A673 (cell line): ENCODE measurements at regions not wholly inside any gene's neighbourhood (a gene's known extent, or its start where the extent isn't known, plus 50 kb on each side); places are given as distances from the start of the nearest gene placed in this dataset.

Source experiments
- BruUV-seq: library from RNA; stranded (reverse); fragments of 400-500 nt; replicated peaks from 2 replicates; lab custom pipeline; 2021; lab: Mats Ljungman, UMichigan
- CTCF ChIA-PET: fragments of 300-600 bp; sonication (Branson Sonifier 250); formaldehyde crosslinking; loops from one replicate; lab custom pipeline; 2022; ENCODE audit warnings: antibody characterized with exemption; lab: Charles Lee
- POLR2A ChIA-PET: fragments of 300-600 bp; sonication (Branson Sonifier 250); formaldehyde crosslinking; loops from one replicate; lab custom pipeline; 2022; ENCODE audit warnings: antibody characterized with exemption; ENCODE audit not compliant: low non-redundant PET; lab: Charles Lee
- DNase-seq: peaks from one replicate; pipeline ENCODE4 v3.0.0-alpha.2; 2015; ENCODE audit warnings: low spot score
- H3K27ac ChIP-seq: fragments of 200-600 bp; sonication (generic); 2 replicates; pipeline ENCODE4 v1.5.1; 2016; ENCODE audit warnings: mixed run types, low read depth, mild to moderate bottlenecking, mixed read lengths, antibody characterized with exemption, low read length; ENCODE audit not compliant: poor library complexity, severe bottlenecking
- H3K27me3 ChIP-seq: fragments of 200-600 bp; sonication (generic); replicated peaks from 2 replicates; pipeline ENCODE4 v1.6.1; 2017; ENCODE audit warnings: mixed run types, low read depth, mild to moderate bottlenecking, mixed read lengths, antibody characterized with exemption, low read length; ENCODE audit not compliant: insufficient read depth, poor library complexity
- H3K36me3 ChIP-seq: fragments of 200-600 bp; sonication (generic); 2 replicates; pipeline ENCODE4 v1.6.1; 2016; ENCODE audit warnings: mixed run types, mild to moderate bottlenecking, mixed read lengths, antibody characterized with exemption, low read length; ENCODE audit not compliant: insufficient read depth, poor library complexity, severe bottlenecking
- H3K4me1 ChIP-seq: fragments of 200-600 bp; sonication (generic); 2 replicates; pipeline ENCODE4 v1.6.1; 2017; ENCODE audit warnings: mixed run types, mild to moderate bottlenecking, mixed read lengths, antibody characterized with exemption, low read length; ENCODE audit not compliant: insufficient read depth, poor library complexity, severe bottlenecking
- H3K4me3 ChIP-seq: fragments of 200-600 bp; sonication (generic); 2 replicates; pipeline ENCODE4 v1.5.1; 2016; ENCODE audit warnings: low read depth, mixed run types, mild to moderate bottlenecking, mixed read lengths, low read length; ENCODE audit not compliant: poor library complexity, severe bottlenecking
- H3K9me3 ChIP-seq: fragments of 200-600 bp; sonication (generic); 2 replicates; pipeline ENCODE4 v1.6.1; 2016; ENCODE audit warnings: mixed run types, low read depth, mild to moderate bottlenecking, mixed read lengths, antibody characterized with exemption, low read length; ENCODE audit not compliant: poor library complexity, severe bottlenecking
- EZH2 ChIP-seq: fragments of 200-600 bp; sonication (generic); IDR thresholded peaks from 2 replicates; pipeline ENCODE4 v1.6.1; 2017; ENCODE audit warnings: borderline replicate concordance, low read depth, mild to moderate bottlenecking, mixed read lengths, antibody characterized with exemption, low read length; ENCODE audit not compliant: poor library complexity, severe bottlenecking
- intact Hi-C: fragments of 100-400 bp; cut with micrococcal nuclease; formaldehyde crosslinking; loops from one replicate; pipeline ENCODE4 v1.10.0; 2022; ENCODE audit not compliant: unreplicated experiment
- TF ChIP-seq, protein P1 (sequence below): fragments of 300-800, 200-600 bp; sonication (generic); conservative IDR thresholded peaks from 2 replicates; pipeline ENCODE4 v1.5.1; 2017; ENCODE audit warnings: low read depth, mild to moderate bottlenecking, antibody characterized with exemption, low read length, moderate library complexity, mixed read lengths

DNA sequence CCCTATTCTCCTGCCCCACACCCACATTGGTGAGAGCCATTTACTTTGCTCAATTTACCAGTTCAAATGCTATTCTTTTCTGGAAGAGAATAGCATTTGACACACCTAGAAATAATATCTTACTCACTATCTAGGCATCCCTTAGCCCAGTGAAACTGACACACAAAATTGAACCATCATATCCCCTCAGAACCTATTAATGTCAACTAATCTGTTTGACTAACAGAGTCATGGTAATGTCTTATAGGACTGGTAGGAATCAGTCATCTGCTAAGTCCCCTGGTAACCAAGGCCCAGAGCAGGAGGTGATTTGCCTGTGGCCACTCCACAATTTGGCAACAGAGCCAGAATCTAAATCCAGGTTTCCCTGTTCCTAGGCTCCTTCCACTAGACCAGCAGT, 63.3 kb downstream of the PPP1R3C start:
- intact Hi-C loops: no loop called here
- DNase-seq: no peak
- no peak overlapping the region for H3K4me3 ChIP-seq
- H3K27me3 ChIP-seq: no peaks in the 10 kb centered on the region
- ChIA-PET POLR2A (no interaction called here), CTCF (no interaction called here)
- peaks cover 6% of the 10 kb centered on the region for H3K4me1 ChIP-seq
- no peaks in the 10 kb centered on the region for H3K36me3 ChIP-seq
- H3K9me3 ChIP-seq: no peaks in the 10 kb centered on the region
- BruUV-seq: no TSS peak
- no peak overlapping the region for H3K27ac ChIP-seq
- TF ChIP-seq EZH2: no peak
- TF ChIP-seq, protein P1, sequence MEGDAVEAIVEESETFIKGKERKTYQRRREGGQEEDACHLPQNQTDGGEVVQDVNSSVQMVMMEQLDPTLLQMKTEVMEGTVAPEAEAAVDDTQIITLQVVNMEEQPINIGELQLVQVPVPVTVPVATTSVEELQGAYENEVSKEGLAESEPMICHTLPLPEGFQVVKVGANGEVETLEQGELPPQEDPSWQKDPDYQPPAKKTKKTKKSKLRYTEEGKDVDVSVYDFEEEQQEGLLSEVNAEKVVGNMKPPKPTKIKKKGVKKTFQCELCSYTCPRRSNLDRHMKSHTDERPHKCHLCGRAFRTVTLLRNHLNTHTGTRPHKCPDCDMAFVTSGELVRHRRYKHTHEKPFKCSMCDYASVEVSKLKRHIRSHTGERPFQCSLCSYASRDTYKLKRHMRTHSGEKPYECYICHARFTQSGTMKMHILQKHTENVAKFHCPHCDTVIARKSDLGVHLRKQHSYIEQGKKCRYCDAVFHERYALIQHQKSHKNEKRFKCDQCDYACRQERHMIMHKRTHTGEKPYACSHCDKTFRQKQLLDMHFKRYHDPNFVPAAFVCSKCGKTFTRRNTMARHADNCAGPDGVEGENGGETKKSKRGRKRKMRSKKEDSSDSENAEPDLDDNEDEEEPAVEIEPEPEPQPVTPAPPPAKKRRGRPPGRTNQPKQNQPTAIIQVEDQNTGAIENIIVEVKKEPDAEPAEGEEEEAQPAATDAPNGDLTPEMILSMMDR: no peak

DNA sequence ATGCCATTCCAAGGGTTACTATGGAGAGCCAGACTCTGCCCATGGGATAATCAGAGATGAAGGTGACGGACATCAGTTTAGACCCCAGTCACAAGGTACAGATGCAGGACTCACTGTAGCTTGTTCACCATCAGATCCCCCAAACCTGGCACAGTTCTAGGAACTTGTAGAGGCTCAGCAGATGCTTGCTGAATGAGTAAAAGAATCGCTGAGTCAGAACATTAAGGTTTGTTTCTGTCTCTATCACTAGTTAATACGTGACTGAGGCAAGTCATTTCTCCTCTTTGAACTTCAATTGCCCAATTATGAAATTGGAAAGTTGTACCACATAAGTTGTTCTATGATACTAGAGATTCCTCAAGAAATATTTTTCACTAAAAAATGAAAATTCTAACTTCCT, 65.1 kb downstream of the PPP1R3C start:
- DNase-seq: no peak
- CTCF ChIA-PET: no interaction called here
- no TSS peak for BruUV-seq
- intact Hi-C loops: no loop called here
- Histone ChIP-seq H3K9me3 (no peaks in the 10 kb centered on the region), H3K4me3 (no peak overlapping the region), H3K27me3 (no peaks in the 10 kb centered on the region), H3K36me3 (no peaks in the 10 kb centered on the region), H3K4me1 (peaks cover 6% of the 10 kb centered on the region), H3K27ac (no peak overlapping the region)
- POLR2A ChIA-PET: no interaction called here
- TF ChIP-seq EZH2: no peak

DNA sequence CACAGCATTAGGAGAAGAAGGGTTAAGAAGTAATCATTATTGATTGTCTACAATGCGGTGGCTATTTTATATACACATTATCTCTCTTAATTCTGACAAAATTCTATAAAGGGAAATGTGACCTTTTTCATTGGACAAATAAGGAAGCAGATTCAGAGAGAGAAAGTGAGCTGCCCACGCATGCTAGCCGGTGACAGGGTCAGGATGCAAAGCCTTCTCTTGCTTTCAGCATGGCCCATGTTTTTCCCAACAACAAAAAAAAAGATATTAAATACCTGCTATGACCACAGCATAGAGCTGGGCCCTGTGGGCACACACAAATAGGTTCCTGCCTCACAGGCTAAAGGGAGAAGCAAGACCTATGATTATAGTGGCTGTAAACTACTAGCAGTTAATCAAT, 66.8 kb downstream of the PPP1R3C start:
- CTCF ChIA-PET: interaction anchor here (1.4 kb wide), 1 partner anchor 69 kb away, joined by 3 read pairs; no protein-coding TSS in a partner anchor
- no peak for DNase-seq

More for the DNA sequence above, 66.8 kb downstream of the PPP1R3C start:
- no peaks in the 10 kb centered on the region for H3K9me3 ChIP-seq
- TF ChIP-seq, protein P1: no peak
- no peak for TF ChIP-seq EZH2
- POLR2A ChIA-PET: no interaction called here
- H3K27me3 ChIP-seq: no peaks in the 10 kb centered on the region
- no peaks in the 10 kb centered on the region for H3K36me3 ChIP-seq
- no peak overlapping the region for H3K4me3 ChIP-seq
- intact Hi-C loops: no loop called here
- H3K4me1 ChIP-seq: no peaks in the 10 kb centered on the region
- BruUV-seq: no TSS peak
- H3K27ac ChIP-seq: no peak overlapping the region
